Fibroblast of skin of scalp (primary cell): ENCODE measurements at regions not wholly inside any gene's neighbourhood (a gene's known extent, or its start where the extent isn't known, plus 50 kb on each side); places are given as distances from the start of the nearest gene placed in this dataset.
"Not testable (repeated sequence)": the region's sequence is repeated elsewhere in the genome, so short reads cannot be mapped to it uniquely, and the experiment has no call there.

Experiments
- DNase-seq: peaks from one replicate; pipeline ENCODE4 v3.0.0-alpha.2; 2013

DNA sequence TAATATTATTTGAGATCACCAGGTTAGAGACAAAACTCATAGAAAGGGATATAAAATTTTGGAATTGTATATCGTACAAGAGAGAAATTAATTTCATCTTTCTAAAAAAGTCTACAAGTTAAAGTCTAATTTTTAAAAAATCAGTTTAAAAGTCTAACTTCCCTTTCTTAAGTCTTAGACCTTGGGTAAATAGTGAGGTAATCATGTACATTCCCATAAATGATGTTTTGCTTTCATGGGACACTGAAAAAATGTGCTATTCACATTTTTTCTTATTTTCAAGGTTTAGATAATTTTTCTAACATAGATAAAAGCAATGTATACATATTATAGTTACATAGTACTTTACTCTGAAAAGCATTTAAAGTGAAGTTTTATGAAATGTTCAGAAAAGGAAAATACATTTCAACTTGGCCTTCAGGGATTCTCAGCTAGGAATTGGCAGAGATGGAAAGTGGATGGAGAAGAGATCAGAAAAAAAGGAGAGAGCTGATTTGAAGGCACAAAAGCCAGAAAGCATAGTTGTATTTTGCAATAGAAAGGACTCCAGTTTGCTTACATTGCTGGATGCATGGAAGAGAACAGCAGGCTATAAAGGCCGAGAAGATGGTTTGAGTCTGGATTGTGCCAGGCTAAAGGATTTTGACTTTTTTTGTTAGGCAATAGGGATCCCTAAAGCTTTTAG is 194.0 kb downstream of the CASP12 start:
- no peak for DNase-seq

DNA sequence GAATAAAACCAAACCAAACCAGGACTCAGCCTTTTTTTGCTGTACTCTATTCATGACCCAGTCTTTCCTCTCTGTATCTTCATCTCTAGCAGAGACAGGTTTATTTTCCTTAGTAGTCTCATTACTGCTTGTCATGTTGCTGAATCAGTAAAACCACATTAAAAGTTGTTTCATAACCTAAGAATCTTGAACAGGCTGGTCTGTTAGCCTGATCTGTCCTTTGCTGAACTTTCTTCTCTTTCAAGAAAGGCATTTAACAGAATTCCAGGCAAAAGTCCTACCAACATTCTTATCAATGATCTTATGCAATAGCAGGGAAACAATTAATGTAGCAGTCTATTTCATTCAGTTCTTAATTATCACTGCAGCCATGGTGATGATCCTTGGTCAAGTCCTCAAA is 197.7 kb downstream of the CASP12 start:
- peak; percentile 35 for DNase-seq

DNA sequence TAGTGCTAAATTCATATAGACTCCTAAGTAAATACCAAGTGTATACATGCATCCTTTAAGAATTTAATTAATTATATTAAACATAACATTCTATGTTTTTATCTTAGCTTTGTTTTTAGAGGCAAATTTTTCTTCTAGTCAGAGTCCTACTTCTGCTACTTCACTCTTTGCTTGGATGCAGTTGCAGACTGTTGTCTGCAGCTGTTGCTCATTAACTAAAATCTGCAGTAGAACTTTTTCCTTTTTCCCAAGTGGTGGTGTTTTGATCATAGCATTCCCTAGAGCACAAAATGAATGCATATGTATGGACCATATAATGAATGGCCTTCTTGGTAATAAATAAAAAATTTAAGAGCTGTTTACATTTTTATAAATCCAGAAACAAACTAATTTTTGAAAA is 198.3 kb downstream of the CASP12 start:
- DNase-seq: no peak

DNA sequence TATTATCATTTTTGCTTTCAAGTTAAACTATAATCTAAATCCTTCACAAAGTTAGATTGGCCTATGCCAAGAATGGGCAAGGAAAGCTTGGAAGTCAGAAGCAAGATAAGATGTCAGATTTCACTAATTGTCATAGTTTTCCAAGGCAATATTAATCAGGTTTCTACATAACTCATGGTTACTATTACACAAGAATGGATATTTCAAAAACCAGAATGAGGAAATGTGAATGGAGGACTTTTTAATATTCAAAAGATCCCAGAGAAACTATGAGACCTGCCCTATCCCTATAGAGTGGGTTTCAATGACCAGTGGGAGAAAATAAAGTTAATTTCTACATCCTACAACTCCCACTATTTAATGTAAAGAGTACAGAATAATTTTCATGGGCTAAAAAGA is 203.2 kb downstream of the CASP12 start:
- DNase-seq: no peak

DNA sequence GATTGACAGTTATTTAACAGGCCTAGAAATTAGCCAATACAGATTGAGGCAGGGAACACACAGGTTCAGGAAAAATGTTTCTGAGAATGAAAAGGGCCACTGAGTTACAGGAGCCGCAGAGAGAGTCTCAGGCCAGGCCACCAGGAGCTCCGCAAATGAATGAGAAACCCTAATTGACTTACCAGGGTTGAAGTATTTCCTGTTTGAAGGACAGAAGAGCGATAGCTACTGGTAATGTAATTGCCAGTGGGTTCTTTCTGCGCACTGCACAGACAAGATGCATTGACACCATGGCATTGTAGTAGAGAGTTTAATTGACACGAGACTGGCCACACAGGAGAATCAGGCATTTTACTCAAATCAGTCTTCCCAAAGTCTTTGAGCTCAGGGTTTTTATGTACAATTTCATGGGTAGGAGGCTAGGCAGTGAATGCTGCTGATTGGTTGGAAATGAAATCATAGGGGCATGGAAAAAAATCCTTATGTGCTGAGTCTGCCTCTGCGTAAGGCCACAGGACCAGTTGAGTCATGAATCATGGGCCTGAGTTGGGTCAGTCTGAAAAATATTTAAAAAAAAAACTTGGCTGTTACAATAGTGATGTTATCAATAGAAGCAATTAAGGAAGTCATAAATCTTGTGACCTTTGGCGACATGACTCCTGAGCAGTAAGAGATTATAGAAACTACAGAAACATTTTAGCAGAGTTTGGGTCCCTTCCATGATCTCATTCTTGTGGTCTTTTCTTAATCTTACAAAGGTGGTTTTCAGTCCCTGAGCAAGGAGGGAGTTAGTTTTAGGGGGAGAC is 203.8 kb downstream of the CASP12 start:
- DNase-seq: peak; percentile 43

DNA sequence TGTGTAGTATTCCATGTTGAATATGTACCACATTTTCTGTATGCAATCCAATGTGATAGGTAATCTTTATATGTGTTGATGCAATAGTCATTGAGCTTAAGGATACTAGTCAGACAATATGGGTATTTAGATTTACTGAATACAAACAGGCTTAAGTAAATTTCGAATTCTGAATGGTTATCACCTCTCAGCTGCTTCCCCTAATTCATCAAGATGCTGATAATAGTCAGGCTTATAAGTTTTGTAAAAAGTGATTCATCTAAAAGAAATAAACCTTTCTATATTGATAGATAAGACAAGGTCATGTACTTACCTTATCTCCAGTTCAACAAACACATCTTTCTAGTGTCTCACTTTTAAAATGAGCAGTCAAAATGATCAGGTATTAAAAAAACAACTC is 205.5 kb downstream of the CASP12 start:
- no peak for DNase-seq

DNA sequence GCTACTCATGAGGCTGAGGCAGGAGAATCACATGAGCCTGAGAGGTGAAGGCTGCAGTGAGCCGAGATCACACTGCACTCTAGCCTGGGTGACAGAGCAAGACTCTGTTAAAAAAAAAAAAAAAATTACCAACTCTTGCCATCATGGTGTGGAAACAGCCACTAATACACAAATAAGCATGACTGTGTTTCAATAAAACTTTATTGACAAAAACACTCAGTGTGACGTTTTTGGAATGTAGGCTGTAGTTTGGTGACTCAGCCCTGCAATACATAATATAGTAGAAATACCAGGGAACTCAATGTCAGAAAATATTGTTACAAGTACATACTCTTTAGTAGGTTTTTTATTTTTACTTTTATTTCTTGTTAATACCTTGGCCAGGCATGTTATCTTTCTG is 207.1 kb downstream of the CASP12 start:
- no peak for DNase-seq

DNA sequence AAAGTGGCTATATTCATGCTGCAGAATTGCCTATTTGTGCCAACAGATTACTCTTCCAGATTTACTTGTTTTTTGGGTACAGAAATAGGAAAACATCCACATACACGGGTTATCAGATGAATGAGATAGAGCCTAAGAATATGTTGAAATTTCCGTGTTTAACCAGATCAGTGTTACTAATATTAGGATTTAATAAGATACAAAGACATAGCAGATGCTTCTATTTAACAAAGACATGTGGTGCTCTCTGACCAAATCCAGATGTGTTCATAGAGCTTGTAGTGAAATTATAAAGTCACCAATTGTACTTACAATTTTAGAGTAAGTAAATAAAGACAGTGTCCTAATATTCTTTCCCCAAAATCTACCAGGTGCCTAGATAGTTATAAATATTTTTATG is 208.0 kb downstream of the CASP12 start:
- no peak for DNase-seq

DNA sequence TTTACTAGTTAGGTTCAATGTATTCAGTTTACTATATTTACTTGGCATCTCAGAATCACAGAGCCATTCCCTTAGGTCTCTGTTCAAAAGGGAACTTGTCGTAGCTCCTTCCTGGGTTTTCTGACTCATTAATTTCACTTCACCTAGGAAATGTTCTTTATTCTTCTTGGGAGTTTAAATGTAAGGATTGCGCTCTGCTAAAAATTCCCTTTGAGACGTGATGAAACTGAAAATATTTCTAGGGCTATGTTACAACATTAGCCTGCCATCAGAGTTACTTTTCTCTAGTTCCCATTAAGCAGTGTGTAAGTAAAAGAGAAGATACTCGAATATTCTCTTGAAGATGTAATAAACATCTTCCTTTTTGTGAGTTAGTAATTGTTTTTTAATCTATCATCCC is 209.5 kb downstream of the CASP12 start:
- DNase-seq: no peak

DNA sequence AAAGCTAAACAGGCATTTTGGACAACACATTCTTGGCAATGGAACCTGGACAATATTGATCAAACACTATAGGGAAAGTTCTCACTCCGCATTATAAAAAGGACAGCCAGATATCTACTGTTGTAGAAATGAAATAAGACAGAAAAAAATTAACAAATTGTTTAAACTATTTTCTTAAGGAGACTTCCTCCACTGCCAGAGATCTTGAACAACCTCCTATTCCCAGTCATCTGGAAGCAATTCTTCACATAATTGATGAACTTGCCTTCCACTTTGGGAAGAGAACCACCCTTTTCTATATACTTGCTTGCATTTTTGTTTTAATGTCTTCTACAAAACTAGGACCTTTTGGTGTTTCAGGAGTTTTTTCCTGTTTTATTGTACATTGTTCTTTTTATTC is 216.1 kb downstream of the CASP12 start:
- DNase-seq: no peak

DNA sequence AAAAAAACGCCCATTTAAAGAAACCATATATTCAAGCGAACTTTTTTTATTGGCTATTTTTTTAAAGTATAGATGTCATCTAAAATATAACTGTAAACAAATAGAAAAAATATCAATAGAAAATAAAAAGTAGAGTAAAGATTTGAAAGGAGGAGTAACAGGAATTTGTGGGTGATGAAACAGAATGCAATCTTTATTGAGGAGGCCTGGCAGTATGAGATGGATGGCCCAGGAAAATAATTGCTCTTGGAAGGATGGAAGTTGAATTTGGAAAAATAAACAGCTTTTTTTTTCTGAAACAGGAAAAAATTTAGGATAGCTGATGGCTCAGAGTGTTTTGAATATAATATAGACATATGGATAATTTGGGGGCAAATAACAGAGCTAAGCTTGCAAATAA is 219.0 kb downstream of the CASP12 start:
- DNase-seq: no peak

DNA sequence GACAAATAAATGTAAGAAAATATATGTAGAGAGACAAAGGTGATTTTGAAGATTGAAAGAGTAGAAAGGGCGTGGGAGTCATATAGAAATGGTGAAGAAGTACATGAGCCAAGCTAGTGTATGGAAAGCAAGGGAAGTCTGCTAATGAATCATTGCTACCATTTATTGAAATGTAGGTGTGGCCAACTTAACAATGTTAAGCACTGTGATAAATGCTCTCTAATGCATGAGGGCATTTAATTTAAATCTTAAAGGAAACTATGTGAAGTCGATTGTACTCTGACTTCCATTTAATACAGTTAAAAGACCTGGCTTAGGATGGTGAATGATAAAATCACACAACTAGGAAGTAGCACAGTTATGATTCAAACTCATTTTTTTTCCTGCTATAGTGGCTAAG is 219.9 kb downstream of the CASP12 start:
- DNase-seq: no peak

DNA sequence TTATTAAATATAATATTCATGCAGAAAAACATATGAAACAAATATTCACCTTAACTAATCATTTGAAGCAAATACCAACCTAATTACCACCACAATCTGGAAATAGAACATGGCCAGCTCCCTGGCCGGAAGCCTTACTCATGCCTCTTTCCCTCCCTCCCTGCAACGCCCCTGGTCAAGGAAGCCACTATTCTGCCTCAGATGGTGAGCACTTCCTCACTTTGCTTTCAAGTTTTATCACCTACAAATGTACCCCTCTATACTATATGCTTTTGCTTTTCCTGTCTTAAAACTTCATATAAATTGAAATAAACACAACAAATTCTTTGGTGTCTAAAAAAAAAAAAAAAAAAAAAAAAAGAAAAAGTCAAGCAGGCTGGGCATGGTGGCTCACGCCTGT is 221.2 kb downstream of the CASP12 start:
- DNase-seq: not testable (repeated sequence)

DNA sequence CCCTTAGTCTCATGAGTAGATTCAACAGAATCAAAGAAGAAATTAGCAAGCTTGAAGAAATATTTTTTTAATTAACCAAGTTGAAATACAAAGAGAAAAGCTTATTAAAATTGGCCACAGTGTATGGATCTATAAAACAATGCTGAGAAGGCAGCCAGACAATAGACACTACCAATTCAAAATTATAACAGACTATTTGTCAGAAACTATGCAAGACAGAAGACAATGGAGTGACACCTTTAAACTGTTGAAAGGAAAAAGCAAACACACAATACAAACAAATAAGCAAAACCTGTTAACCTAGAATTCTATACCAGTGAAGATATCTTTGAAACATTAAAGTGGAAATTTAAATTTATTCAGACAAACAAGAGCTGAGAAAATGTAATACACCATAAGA is 225.4 kb downstream of the CASP12 start:
- no peak for DNase-seq

DNA sequence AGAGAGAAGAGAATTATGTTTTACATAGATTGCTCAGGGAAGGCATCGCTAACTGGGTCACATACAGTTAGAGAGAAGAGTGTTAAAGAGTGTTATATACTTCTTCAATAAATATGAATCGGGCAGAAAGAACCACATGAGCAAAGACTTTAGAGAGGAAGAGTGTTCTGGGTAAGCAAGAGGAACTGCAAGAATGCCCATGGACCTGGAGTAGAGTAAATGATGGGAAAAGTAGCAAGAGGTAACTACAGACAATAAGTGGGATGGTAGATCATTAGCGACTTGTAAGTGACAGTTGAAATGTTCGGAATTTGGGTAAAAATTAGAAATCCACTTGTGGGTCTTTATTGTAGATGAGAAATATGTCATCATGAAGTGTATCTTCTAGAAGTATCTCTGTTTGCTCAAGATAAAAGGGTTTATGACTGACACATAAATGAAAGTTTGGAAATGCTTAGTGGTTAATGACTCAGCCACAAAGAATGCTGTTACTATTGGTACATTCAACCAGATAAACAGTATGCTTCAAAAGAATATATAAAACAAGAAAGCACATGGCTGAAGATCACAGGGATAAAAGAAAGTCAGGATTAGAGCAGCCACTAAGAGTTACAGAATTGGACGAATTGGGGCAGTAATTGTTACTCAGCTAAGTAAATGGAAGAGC is 229.3 kb downstream of the CASP12 start:
- peak; percentile 82 for DNase-seq

DNA sequence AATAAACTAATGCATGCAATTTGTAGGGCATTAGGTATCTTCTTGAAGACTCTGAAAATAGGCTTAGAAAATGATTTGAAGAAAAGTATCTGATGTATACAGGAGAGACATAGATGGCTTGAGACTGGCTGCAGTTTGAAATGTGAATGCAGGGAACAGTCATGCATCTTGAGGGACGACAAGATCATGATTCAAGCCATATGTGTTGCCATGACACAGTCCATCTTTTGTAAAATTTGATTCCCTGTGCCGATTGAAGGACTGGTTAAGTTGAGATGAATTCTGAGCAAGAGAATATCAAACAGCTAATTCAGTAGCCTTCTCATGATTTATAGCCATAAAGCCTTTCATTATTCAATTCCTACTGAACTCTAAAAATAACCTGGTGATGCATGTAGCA is 231.6 kb downstream of the CASP12 start:
- DNase-seq: no peak

DNA sequence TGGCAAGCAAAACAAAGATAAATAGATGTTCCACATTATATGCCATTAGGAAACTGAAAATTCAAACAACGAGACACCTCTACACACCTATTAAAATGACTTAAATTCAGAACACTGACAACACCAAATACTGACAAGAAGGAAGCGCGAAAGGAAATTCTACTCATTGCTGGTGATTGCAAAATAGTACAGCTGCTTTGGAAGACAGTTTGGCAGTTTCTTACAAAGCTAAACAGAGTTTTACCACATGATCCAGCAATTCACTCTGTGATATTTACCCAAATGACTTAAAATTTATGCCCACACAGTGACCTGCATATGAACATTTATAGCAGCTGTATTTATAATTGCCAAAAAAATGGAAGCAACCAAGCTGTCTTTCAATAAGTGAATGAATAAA is 232.6 kb downstream of the CASP12 start:
- DNase-seq: no peak

DNA sequence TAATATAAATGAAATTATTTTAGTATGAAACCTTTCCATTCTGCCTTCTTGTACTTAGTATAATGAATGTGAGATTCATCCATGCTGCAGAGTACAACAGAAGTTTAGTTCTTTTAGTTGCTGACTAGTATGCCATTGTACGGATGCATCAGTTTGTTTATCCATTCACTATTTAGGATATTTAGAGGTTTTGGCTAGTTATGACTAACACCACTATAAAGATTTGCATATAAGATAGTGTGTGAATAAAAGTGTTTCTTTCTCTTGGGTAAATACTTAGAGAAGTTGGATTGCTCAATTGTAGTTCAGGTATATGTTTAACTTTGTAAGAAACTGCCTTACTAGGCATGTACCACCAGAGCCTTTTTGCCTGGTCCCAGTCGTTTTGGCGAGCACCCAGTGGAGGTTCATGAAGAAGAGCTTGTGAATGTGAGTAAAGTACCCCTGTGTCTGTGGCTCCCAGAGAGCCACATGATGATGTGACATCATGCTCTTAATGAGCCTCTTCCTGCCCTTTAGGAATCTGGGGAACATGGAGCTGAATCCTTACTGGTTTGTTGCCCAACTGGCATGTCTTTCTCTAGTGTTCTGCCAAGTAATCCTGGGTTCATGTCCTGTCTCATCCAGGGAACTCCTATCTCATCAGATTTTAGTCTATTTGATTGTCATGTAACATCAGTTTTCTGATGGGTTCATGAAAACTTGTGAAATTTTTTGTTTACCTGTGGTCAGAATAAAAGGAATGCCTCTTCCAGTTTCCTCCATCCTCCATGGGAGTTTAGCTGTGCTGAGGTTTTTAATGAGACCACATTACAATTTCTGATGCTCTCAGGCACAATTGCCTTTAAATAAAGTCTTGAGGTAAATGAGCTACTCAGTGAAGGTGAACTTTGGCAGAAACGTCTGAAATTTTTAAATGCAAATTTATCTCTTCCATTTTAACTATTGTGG is 234.8 kb downstream of the CASP12 start:
- DNase-seq: peak; percentile 20

DNA sequence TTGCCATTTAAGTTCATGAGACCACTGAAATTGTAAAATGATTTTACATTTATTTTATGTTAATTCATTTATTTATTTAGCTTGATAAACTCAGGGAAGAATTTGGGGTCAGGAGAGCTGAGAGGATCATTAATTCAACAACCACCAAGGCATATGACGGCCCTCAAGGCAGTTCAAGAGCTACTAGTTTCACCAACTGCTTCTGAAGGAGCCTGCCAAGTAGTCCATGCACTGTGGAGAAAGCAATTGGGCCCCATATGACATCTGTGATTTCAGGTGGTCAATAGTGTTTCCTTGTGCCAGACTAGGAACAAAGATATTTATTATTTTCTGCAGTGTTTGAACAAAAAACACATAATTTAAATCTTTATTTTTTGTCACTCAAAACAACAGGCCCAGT is 236.4 kb downstream of the CASP12 start:
- no peak for DNase-seq

DNA sequence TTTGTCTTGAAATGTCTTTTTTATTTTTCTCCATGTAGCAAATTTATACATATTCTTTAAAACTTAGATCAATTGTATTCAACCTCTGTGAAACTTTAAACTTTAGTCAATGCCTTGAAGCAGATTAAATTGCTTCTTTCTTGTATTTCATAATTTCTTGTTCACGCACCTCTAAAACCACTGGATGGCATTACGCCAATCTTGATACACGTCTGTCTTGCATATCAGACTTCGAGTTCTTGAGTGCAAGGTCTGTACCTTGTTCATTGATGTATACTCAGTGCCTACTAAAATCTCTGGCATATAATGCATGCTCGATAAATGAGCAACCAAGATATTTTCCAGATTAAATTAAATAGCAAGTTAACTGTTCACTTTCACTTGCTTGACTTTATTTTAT is 236.8 kb downstream of the CASP12 start:
- DNase-seq: no peak

DNA sequence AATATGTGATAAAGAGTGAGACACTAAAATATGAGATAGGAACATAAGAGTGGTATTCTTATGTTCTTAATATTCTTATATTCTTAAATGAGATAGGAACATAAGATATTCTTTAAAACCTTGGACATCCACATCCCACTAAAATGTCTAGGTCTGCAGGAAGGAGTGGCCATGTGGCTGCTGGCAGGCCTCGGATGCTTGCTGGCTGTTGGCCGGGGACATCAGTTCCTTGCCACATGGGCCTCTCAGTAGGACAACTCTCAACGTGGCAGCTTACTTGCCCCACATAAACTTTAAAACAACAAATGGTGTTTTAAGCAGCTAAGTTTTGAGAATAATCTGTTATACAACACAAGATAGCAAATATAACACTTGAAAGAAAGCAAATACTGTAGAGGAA is 240.1 kb downstream of the CASP12 start:
- DNase-seq: no peak

DNA sequence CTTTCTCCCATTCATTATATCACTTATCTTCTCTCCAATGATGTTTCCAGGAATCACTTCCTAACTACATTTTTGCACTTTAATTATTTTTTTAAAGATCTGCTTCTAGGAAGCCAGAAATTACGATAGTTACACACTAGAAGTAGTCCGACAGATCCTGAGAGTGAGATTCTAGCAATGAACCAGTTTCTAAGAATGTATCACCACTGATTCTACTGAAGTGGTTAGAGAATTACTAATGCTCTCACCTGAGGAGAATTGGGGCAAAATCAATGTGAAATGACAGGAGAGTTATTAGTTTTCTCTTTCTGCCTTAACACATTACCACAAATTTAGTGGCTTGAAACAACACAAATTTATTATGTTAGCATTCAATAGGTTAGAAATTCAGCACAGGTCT is 241.2 kb downstream of the CASP12 start:
- DNase-seq: no peak

DNA sequence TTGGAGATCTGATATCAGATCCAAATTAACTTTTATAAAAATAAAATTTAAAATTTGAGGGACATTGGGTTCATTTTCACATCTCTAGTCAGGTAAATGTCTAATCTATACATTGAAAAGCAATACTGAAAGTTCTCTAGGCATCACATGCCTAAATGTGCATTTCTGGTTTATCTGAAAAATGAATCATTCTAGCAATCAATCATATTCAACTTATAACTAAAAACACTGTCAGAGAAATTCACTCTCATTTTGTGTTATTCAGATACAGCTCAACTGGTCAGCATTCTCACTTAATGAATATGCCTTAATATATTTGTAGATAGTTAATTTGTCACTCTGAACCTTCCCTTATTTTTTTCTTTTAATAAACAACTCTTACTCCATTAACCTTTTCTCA is 243.2 kb downstream of the CASP12 start:
- no peak for DNase-seq
